ENCODE measurements at regions not wholly inside any gene's neighbourhood (a gene's known extent, or its start where the extent isn't known, plus 50 kb on each side); places are given as distances from the start of the nearest gene placed in this dataset.

- DNase-seq = no peak
Measured at GRCh38 chr14:101377069-101377468, 184.2 kb upstream of the DIO3 start.

GRCh38 chr14:101379842-101380241 is 181.5 kb upstream of the DIO3 start:
- DNase-seq = no peak

DNA sequence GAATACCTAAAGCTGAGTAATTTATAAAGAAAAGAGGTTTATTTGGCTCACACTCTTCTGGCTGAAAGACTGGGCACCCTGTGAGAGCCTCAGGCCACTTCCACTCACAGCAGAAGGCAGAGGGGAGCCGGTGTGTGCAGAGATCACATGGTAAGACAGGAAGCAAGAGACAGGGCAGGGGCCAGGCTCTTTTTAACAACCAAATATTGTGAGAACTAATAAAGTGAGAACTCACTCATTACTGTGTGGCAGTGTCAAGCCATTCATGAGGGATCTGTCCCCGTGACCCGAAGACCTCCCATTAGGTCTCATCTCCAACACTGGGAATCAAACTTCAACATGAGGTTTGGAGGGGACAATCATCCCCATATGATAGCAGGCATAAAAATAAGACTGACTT is 180.8 kb upstream of the DIO3 start:
- DNase-seq = no peak

GRCh38 chr14:101380940-101381339 is 180.4 kb upstream of the DIO3 start:
- no peak for DNase-seq

DNA sequence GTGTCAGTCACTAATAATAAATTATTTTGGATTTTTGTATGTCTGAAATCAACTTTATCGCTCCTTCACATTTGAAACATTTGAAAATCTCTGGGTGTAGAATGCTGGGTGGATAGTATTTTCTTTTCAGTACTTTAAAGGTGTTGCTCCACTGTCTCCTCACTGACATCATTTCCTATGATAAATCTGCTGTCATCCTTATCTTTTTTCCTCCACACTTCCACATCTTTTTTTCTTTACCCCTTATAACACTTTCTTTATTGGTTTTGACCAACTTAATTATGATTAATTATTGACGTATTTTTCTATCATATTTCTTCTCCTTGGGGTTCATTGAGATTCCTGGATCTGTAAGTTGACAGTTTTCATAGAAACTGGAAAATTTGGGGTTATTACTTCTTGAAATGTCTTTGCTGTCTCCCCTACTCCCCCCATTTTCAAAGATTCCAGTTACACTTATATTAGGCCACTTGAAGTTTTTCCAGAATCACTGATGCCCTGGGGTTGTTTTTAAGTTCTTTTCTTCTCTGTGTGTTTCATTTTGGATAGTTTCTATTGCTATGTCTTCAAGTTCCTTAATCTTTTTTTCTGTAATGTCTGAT is 177.5 kb upstream of the DIO3 start:
- no peak for DNase-seq

DNA sequence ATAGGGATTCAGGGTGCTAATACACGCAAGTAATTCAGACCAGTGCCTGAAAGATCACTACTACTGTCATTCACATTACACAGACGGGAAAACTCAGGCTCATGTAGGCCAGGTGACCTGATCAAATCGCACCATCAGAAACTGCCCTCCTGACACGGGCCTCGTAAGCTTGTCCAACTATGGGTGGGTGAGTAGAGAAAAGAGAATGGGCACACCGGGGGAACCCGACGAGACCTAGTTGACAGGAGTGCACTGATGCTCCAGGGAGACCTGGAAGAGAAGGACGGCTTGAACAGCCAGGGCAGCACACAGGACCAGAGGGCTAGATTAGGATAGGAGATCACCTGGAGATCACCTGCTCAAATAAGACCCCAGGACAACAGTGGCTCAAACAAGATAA is 166.9 kb upstream of the DIO3 start:
- DNase-seq = no peak

DNA sequence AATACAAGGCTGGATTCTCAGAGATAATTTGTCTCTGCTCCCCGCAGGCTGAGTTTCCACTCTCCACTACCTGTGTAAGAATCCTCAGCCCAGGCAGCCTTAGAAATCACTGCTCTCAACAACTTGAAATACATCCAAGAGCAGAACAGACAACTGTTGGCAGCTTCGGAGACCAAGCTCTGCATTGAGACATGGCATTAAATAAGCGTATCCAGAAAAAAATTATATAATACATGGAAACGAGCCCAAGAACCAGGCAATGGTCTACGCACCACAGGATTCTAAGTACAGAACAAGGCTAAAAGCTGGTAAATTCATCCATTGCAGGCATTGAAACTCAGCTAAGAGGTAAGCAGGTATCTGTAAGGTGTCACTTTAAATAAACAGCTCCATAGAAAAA is 165.5 kb upstream of the DIO3 start:
- DNase-seq = no peak

DNA sequence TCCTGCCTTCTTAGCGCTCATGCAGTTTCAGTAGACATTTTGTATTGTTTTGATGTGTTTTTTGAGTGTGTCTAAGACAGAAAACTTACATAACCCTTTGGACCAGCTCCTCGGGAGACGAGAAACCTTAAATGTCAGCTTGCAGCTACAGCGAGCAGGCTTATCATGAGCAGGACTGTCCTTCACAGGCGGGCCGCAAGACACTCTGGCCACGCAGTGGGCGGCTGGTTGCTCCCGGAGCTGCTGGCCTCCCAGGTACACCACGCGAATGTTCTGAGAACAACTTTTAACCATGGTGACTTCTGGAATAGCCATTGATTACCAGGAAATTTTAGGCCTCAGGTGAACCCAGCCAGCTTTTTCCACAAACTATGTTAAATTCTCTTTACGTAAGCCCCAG is 164.1 kb upstream of the DIO3 start:
- no peak for DNase-seq

GRCh38 chr14:101398011-101398410 is 163.3 kb upstream of the DIO3 start:
- no peak for DNase-seq

DNA sequence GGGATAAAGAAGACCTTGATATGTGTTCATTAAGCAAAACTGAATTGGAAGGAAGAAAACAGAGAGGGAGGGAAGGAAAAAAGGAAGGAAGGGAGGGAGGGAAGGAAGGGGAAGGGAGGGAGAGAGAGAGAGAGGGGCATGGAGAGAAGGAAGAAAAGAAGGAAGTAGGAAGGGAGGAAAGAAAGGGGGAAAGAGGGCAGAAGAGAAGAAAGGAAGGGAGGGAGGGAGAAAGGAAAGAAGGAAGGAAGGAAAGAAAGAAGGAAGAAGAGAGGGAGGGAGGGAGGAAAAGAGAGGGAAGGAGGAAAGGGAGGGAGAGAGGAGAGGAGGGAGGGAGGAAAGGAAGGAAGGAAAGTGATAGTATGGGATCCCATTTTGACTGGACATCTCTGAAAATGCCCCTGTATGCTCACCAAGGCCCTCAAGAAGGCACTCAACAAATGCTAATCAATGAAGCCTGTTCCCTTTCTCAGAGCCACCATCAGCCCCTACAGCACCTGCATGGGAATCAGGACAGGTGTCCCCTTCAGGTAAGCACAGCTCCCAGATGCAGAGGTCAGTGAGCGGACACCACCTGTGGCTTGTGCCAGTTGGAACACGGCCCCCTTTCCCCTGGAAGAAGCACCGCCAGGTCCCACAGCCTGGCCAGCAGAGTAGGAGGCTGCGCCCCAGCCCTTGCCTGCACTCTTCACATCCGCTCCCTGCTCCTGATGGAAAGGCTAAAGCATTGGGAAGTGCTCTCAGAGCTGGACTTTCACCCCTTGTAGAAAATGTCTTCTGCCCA is 161.4 kb upstream of the DIO3 start:
- DNase-seq = no peak

GRCh38 chr14:101400830-101401229 is 160.5 kb upstream of the DIO3 start:
- DNase-seq = no peak

- no peak for DNase-seq
Measured at GRCh38 chr14:101402936-101403660, 158.2 kb upstream of the DIO3 start.

DNA sequence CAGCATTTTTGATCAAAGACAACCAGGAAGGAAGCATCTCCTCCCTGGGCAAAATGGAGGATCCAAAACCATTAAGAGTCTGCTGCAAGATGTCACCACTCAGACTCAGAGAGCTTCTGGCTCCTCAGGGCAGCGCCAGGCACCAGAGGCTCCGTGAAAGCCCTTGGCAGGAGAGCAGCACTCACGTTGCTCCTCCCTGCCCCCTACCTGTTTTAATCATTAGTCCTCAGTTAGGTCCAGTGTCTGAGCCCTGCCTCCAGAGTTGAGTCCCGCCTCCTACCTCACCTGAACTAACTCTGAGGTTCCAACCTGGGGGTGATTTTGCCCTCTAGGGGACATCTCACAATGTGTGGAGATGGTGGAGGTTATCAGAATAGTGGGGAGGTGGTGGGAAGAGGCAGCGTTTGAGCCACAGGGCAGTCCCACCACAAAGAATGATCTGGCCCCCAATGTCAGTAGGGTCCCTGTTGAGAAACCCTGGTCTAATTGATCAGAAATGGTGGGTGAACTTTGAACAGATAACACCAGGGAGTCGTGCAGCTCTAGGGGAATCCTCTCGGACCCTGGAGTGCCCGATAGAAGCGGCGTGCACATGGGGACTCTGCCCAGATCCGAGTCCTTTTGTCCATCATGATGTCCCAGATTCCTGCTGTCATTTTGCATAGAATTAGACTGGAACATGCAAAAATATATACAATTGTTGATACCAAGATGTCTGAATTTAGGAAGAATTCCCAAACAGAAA is 156.7 kb upstream of the DIO3 start:
- no peak for DNase-seq

- DNase-seq = no peak
Measured at GRCh38 chr14:101405171-101405883, 156.0 kb upstream of the DIO3 start.

GRCh38 chr14:101406921-101407320 is 154.4 kb upstream of the DIO3 start:
- no peak for DNase-seq

DNA sequence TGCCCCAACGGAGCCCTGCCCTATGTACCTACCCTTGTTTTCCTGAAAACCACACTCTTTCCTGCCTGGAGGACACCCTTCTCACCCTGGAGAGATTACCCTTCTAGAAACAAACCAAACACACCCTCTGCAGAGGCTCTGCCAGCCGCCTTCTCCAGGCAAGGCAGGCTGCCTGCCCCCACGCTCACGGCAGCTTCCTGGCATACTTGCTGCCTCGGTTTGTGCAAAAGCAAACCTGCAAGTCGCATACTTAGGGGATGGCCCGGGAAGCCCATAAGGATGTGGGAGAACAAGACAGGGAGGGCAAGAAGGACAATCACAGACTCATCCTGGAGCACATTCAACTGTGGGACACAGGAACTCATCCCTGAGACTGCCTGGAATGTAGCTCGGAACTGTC is 154.0 kb upstream of the DIO3 start:
- no peak for DNase-seq

DNA sequence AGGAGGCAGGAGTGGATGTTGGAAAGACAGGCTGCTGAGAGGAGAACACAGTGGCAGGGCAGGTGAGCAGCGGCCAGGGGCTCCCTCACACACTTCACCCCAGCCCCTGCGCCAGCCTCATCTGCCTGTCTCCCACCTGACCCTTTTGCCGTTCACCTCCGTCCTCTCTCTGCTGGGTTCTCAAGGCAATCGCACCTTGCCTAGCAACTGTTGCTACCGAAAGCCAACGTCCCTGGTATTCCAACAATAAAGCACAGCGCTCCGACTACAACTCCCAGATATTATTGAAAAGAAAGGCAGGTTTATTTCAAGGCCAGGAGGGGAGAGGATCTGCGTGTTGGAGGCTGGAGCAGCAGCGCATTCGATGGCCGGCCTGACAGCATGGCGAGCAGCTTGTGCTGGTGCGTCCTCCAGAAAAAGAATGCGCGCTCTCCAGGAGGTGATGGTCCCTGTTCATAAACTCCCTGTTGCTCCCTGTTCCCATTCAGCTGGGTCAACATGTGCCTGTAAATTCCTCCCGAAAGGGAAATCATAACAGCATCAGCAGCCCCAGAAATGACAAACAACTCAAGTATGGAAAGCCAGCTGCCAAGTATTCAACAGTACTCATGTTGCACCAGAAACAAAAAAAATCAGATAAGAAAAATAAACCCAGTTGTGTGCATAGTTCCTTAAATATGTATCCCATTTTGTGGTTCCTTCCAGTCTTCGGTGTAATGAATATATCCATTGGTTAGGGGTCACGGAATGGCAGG is 153.0 kb upstream of the DIO3 start:
- no peak for DNase-seq

DNA sequence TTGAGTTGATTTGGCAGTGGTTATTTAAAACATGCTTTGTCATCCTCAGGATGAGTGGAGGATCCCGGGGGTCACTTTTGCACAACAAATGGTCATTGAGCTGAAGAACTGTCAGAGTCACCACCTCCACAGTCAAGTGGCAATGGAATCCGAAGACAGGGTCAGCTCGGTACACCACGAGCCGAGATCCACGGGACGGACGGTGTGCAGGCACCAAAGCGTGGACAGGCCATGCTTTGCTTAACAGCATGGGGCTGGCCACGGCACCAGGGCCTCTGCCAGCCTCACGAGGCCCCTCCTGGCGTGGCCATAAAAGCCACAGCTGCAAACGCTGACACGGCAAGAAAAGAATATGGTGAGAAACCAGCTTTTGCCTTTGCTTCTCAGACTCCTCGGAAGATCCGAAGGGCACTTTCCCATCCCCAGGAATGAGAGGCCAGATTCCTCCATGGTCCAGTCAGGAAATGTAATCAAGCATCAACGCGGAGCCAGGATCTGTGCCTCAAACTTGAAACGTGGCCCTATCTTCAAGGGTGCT is 152.2 kb upstream of the DIO3 start:
- DNase-seq = no peak

- DNase-seq = no peak
Measured at GRCh38 chr14:101410126-101410525, 151.2 kb upstream of the DIO3 start.

DNA sequence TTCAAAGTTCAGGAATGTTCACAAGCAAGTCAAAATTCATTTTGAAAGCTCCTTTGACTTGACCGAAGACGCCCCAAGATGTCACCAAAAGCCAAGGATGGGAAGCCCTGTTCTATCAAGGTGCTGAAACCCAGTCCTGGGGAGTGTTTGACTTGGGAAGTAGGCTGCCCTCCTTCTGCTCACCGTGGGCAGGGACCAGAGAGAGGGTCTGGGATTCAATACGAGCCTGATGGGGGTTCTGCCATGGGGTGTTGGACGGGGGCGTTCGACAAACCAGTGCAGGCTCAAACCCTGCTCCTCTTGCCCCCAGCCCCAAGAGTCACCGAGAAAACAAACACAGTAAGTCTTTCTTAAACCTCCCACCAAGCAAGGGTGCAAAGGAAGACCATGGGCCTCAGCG is 150.1 kb upstream of the DIO3 start:
- no peak for DNase-seq

GRCh38 chr14:101411779-101412178 is 149.5 kb upstream of the DIO3 start:
- no peak for DNase-seq

DNA sequence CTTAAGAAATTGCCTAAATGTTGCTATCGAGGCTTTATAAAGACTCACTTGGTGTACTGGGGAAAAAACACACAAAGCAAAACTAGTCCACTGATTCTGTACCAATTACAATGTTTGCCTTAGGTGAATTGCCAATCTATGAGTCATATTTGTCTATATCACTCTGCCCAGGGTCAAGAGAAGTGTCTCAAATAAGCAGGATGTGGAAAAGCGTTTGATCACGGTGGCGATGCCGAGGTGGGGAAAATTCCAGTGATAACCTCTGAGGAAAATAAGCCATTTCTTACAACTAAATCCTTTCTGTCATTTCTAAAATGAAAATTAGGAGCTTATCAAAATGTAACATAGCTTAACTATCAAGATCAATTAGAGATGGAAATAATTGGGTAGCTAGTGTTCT is 148.6 kb upstream of the DIO3 start:
- no peak for DNase-seq
